HG03039 (cell line): ENCODE measurements at regions not wholly inside any gene's neighbourhood (a gene's known extent, or its start where the extent isn't known, plus 50 kb on each side); places are given as distances from the start of the nearest gene placed in this dataset.

Experiments
- ATAC-seq: cut with Tn5 transposase; IDR thresholded peaks from one replicate; pipeline ENCODE4 v1.9.1; 2021; ENCODE audit warnings: mild to moderate bottlenecking, moderate library complexity; ENCODE audit not compliant: unreplicated experiment

DNA sequence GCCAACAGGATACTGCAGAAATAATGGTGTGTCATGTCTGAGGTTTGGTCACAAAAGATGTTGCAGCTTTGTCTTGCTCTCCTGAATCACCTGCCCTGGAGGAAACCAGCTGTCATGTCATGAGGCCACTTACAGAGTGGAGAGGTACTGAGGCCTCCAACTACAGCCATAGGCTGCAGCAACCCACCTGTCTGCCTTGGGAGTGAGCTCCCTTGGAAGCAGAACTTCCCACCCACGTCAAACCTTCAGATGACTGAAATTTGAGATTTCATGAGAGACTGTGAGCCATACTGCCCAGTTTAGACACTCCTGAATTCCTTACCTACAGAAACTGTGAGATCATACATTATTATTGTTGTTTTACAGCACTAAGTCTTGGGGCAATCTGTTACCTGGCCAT is 475.9 kb downstream of the HS3ST3B1 start:
- no peak for ATAC-seq

DNA sequence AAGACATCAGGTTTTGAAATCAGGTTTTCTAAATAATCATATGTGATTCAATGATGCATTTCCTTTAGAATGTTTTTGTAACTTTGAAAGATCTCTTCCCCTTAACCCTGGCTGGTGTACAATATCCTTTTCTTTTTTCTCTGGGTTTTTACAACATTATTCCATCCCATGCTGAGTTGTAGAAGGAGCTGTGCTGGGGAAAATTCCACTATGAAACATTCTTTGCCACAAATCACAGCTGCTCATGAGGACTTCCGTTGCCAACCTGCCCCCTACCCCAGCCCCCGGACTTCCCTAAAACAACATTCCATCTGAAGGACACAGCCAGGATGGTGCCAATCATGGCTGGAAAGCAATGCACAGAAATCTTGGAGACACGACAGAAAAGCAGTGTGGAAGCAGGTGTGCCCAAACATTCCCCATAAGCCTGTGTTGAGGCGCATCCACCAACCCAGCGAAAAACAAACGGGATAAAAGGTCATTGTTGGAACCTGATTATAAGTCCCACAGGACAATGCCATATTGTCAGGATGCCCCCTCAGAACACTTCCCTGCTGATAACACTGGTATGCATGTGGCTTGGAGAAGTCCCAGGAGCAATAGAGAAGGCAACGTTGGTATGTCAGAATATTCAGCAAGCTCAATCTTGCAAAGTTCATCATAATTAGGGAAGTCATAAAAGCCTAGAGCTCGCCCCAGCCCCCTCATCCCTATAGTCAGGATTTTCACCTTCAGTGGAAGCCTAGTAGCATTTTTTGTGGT is 475.0 kb downstream of the HS3ST3B1 start:
- ATAC-seq, result no peak

DNA sequence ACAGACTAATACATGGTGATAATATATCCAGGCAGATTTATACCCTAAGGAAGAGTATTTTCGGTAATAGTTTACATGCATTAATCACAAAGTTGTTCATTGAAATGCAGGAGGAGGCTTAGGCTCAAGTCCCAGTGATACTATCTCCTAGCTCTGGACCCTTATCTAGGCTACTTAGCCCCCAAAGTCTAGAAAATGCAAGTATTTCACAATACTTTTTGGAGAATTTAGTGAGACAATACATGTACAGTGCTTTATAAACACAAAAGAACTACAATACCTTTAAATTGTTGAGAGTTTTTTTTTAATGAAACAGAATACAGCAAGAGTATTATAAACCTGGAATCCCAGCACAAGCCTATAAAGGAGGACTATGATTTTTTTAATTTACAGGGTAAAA is 473.9 kb downstream of the HS3ST3B1 start:
- ATAC-seq, result no peak

DNA sequence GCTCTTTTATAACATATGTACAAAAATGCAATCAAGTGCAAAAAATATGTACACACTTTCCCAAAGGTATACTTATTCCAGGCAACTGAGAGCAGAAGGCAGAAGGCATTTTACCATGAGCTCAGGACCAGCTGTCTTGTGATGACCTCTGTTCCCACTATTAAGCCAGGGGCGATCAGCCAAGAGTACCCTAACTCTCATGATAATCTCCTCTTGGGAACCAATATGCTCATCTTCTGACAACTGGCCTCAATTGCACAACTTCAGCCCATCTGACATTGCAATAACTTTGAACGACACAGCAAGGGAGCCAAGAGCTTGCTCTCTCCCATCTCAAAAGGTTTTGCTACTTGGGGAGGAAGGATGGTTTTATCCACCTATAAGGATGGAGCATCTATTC is 471.9 kb downstream of the HS3ST3B1 start:
- ATAC-seq, result no peak

DNA sequence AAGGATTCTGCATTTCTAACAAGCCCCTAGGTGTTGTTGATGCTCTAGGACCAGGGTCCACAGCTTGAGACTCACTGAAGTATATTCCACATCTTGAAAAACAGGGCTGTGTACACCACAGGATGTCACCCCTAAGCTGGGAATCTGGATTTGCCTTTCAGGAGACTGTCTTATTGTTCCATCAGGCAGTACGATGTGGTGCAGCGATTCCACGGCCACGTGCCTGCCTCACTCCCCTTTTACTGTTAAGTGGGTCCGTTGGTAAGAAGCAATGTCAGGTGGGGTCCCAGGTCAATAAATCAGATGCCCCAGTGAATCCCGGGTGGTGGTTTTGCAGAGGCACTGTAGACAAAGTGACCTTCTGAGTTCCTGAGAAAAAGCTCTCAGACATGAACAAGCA is 470.7 kb downstream of the HS3ST3B1 start:
- no peak for ATAC-seq

DNA sequence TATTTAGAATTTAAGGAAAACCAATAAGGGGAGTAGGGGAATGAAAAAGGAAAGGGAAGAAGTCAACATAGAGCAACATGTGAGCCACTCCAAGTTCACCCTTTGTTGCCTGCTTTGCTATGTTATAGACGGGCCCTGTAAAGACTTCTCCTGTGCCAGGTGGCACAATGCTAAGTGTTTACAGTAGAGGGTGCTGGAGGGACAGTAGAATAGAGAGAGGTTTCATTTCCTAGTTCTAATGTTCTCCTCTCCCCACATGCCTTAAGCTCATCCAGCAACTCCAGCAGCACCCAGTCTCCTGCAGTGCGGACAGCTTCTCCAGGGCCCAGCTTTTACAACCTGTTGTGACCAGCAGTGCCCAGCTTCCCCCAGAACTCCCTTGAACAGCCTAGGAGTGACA is 468.0 kb downstream of the HS3ST3B1 start:
- no peak for ATAC-seq

DNA sequence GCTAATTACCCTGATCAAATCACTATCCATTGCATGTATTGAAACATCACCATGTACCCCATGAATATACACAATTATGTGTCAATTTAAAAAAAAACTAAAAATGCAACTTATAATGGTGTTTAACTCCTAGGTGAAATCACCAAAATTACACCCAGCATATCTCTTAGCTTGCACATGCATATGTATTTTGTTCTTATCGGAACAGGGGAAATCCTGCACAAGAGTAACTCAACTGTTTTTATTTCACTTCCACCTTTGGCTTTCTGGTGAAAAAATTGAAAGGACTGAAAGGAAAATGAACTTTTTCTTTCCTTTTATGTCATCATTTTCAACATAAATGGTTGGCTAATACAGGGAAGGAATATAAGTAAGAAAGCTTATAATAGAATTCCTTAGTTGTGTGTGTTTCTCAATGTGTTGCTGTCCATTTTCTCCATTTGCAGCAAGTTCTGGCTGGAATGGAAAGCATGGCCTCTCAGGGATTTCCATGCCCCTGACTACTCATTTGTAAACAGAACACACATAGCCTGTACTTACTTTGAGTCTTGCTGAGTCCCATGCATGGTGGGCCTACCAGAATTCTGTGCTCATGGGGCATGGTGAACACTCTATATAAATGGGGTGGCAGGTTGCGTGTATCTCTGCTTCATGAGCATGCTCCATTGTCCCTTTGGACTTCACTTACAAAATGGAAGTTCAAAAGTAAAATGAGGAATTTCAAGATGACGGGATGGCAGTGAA is 462.0 kb downstream of the HS3ST3B1 start:
- ATAC-seq, result no peak

DNA sequence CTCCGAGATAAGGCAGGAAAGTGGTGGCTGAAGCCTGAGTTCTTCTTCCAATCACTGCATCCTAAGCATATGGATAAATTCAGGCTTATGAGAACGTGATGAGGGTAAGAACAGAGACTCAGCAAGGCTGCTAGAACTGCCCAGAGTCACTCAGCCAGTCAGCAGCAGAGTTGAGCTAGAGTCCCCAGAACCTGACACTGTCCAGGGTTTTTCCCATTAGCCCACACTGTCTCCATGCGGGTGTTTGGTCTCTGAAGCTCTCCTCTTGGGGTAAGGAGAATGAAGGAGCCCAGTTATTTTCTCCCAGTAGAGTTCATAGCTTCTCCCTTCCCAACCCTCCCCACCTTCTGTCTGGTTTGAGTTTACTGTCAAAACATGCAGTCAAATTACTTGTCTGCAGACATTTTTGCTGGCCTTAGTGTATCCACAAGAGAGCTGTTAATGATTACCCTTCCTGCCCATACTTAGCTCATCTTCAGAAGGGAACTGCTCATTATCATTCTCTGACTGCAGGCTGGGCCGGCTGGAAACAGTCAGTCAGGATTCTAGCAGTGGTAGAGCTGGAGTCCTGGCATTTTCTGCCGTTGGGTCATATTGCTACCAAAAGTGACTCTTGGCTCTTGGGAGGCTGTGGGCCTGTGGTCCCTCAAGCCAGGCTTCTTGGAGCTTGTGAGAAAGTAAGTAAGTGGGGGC is 460.0 kb downstream of the HS3ST3B1 start:
- peak; percentile 38 for ATAC-seq

DNA sequence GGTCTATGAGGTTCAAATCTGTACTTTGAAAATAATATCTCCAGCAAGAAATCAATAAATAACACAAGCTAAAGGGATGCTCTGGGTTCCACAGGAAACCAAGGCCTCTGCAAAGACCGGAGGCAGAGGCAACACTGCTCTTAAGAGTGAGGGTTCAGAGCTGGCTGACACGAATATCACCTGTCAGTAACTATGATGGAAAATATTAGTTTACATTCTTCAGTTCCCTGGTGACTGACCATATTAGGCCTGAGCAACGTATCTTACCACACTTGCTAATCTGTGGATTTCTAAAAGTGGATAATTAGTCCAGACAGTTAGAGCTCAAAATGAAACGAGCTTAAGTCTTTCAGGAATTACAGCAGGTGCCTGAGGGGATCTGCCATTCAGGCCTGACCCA is 459.3 kb downstream of the HS3ST3B1 start:
- ATAC-seq, result no peak

DNA sequence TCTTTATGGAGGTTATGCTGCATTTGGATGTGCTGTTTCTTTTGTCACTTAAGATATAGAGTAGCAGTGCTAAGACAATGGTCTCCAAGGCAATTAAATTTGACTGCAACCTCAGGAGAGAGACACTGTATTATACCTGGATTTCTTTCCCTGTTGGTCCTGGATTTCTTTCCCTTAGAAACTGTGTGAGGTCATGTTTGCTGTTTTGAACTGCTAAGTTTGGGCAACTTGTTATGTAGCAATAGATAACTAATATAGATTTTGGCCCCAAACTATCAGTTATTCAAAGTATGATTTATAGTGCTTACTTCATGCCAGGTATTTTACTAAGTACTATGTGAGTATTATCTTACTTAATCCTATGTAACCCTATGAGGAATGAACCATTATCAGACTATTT is 458.4 kb downstream of the HS3ST3B1 start:
- ATAC-seq, result no peak

DNA sequence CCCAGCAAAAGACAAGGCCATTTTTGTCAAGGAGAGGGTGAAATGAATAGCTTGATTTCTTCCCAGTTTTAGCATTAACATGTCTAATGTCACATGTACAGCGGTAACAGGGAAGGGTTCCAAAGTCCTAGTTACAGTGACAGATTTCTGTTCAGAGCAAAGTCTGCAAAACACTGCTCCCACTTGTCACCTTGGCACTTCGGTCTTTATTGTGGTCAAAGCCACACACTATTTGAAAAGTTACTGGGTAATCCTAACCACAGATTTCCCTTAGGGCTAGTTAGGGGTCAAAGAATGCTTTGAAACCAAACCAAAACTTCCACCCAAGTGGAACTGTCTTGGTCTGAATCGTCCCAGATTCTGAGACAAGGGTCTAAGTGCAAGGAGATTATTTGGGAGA is 455.6 kb downstream of the HS3ST3B1 start:
- no peak for ATAC-seq

DNA sequence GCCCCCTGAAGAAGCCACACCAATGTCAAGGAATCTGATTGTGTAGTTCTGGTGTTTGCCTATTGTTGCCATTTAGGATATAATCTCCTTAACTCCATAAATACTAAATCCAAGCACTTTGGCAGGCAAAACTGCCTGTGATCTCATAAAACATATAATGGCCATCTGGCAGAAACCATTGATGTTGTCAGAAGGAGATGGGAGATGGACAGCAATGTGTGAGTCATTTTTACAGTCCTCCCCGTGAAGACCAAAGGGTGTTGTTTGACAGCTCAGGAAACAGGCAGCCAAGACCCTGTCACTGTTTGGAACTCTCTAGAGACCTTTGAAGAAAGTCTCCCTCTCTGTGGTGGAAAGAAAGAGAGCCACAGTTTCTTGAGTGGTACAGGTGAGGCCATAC is 454.1 kb downstream of the HS3ST3B1 start:
- ATAC-seq, result no peak

DNA sequence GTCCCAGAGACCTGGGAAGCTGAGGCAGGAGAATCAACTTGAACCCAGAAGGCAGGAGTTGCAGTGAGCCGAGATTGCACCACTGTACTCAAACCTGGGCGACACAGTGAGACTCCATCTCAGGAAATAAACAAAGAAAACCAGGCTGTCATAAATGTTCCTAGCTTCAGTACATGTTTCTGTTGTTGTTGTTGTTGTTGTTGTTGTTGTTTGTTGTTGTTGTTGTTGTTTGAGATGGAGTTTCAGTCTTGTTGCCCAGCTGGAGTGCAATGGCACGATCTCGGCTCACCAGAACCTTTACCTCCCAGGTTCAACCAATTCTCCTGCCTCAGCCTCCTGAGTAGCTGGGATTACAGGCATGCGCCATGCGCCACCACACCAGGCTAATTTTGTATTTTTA is 452.5 kb downstream of the HS3ST3B1 start:
- no peak for ATAC-seq

DNA sequence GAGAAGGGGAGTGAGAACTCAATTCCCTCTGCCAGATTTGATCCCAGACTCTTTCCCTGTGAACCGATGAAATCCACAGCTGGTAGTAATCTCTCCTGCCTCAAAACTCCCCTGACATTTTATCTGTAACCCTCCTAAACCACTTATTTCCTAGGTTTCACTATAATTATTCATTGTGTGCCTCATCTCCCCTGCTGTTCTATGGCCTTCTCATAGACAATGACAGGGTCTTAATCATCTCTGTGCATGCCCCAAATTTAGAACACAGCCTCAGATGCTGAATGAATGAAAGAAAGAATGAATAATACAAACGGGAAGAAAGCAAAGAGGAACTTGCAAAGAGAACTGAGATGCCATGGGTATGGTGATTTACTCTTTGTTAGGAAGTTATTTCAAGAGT is 451.1 kb downstream of the HS3ST3B1 start:
- ATAC-seq, result no peak

DNA sequence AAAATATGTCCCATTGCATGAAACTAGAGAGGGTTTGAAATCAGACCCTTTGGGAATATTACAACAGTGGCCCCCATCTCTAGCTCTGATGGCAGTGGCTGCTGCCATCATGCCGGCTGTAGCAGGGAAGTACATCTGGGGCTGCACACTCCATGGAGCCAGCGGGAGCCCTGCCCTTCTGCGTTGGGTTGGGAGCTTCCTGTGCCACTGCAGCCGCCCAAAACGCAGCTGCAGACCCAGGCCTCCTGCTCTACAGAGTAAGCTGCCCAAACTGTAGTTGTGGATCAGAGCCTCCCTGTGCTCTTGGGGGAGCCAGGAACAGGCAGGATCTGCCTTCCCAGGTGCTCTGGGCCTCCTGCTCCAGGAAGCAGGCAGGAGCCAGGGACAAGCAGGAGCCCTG is 450.0 kb downstream of the HS3ST3B1 start:
- ATAC-seq, result no peak

DNA sequence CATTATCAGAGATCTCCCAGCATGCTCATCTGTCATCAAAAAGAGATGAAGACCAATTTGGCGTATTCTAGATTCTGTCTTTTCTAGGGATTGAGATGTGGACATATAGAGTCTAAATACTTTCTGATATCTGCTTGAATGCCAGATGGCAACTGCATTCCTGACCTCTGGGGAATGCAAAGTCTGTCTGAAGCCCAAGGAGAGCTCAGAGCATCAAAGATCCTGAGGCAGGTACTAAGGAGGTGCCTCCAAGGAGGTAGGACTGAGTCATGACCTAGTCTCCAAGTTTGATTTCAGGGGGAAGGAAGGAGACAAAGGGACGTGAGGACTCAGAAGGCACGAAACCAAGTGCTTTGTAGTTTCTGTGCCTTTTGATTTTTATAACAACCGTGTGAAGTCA is 448.4 kb downstream of the HS3ST3B1 start:
- ATAC-seq, result no peak

DNA sequence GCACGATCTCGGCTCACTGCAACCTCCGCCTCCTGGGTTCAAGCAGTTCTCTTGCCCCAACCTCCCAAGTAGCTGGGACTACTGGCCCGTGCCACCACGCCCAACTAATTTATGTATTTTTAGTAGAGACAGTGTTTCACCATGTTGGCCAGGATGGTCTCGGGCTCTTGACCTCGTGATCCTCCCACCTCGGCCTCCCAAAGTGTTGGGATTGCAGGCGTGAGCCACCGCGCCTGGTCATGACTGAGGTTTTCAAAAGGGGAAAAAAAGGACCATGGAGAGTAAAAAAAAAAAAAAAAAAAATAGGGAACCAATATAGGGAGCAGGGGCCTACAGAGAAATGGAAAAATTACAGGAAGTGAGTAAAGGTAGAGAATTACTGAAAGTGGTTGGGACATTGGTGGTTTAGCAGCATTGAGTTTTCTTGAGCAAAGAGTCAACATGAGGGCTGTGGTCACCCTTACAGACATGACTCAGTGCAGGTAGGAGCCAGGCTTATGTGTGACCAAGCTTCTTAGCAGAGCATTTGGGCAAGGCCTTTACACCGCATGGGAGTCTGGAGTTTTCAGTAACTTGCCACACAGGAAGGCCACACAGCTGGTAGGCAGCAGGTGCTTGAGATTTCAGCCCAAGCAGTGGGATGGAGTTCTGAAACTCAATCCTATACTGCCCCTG is 447.3 kb downstream of the HS3ST3B1 start:
- ATAC-seq, result peak; percentile 41

DNA sequence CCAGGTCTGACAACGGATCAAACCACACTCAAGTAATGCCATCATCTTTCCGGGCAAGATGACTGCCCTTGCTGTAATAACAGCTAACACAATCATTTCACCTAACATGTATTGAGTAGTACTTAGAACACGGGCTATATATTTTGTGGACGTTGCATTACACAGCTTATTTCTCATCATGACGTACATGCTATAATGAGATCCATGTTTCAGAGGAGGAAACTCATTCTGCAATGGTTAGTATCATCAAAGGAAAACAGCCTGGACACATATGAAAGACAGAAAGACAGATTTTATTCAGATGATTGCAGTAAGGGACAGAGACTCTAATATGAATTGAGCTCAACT is 446.7 kb downstream of the HS3ST3B1 start:
- ATAC-seq, result no peak

DNA sequence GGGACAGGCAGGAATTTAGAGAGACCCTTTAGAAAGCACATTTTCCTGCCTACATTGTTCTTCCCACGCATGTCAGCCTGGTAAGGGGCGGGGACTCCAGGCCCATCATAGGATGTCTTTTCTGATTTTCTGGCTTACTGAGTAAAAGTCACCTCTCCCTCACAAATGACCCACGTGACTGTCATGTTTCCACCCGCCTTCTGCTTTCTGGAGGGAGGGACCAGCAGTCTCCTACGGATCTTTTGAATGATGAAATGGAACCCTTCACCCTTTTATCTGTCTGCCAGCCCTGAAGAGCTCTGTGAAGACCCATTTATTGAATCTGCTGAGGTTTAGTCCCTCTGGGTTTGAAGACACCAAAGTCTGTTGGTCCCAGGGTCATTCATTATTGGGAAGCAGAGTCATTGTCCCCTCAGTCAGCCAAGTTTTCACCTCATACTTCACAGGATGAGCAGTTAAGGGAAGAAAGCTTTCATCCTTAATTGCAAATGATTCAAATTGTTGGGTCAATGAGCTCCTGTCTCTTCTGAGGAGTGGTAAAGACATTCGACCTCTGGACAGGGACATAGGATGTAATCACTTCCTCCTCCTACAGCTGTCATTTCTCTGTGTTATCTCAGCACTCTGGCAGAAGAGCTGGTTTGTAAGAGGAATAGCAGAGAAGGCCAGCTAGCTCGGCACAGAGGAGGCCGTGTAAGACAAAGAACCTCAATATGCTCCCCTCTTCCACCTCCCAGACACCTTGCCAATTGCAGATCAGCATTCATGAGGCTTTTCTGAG is 446.1 kb downstream of the HS3ST3B1 start:
- ATAC-seq, result no peak

DNA sequence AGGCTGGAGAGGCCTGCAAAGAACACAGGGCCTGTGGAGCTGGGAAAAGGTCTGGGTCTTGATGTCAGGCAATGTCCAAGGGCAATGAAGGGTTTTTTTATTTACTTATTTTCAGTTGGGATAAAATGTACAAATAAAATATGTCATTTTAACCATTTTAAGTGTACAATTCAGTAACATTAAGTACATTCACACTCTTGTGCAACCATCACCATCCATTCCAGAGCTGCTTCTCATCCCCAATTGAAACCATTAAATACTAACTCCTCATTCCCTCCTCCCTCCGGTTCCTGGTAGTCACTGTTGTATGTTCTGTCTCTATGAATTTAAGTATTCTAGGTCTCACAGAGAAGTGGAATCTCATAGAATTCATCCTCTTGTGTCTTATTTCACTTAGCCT is 444.7 kb downstream of the HS3ST3B1 start:
- ATAC-seq, result no peak
